ENCODE measurements at regions not wholly inside any gene's neighbourhood (a gene's known extent, or its start where the extent isn't known, plus 50 kb on each side); places are given as distances from the start of the nearest gene placed in this dataset.

- peaks cover 9% of the 10 kb centered on the region for H3K27me3 Mint-ChIP-seq (ENCODE audit: insufficient read depth, unreplicated experiment)
- no peaks in the 10 kb centered on the region for H3K36me3 Mint-ChIP-seq (ENCODE audit: insufficient read depth, unreplicated experiment)
- H3K27me3 ChIP-seq (replicated peaks; ENCODE audit: control insufficient read depth, insufficient read depth, low read length): no peaks in the 10 kb centered on the region
- intact Hi-C loops (cut with micrococcal nuclease; ENCODE audit: unreplicated experiment): no loop called here
- H3K27ac Mint-ChIP-seq (ENCODE audit: unreplicated experiment): no peak overlapping the region
- H3K9me3 ChIP-seq: no peaks in the 10 kb centered on the region
- H3K9me3 Mint-ChIP-seq (ENCODE audit: unreplicated experiment): no peaks in the 10 kb centered on the region
- H3K4me1 ChIP-seq: peaks cover 16% of the 10 kb centered on the region
- ChIA-PET POLR2A (no interaction called here), CTCF (no interaction called here)
- no peak for DNase-seq
- no peak overlapping the region for H3K4me3 Mint-ChIP-seq (ENCODE audit: unreplicated experiment)
- no peaks in the 10 kb centered on the region for H3K36me3 ChIP-seq (ENCODE audit: control insufficient read depth, insufficient read depth, low read length)
- BruUV-seq (replicated peaks): no TSS peak
- no peak overlapping the region for H3K4me3 ChIP-seq (ENCODE audit: low read depth, low read length)
- peaks cover 16% of the 10 kb centered on the region for H3K4me1 Mint-ChIP-seq (ENCODE audit: low read depth, unreplicated experiment)
- TF ChIP-seq CTCF (IDR thresholded peaks at IDR 0.05; ENCODE audit: insufficient read depth in 1 of 2, low read depth in 1 of 2, low read length in 1 of 2, severe bottlenecking in 1 of 2, unreplicated experiment in 1 of 2): no peak
These were observed 97.2 kb upstream of the PMEPA1 start for GRCh38 chr20:57806975-57807374.

- Mint-ChIP-seq H3K9me3 (ENCODE audit: unreplicated experiment) (no peaks in the 10 kb centered on the region), H3K27me3 (ENCODE audit: insufficient read depth, unreplicated experiment) (peaks cover 9% of the 10 kb centered on the region), H3K4me3 (ENCODE audit: unreplicated experiment) (no peak overlapping the region), H3K36me3 (ENCODE audit: insufficient read depth, unreplicated experiment) (no peaks in the 10 kb centered on the region), H3K27ac (ENCODE audit: unreplicated experiment) (no peak overlapping the region), H3K4me1 (ENCODE audit: low read depth, unreplicated experiment) (peaks cover 11% of the 10 kb centered on the region)
- CTCF ChIA-PET: no interaction called here
- no peak for DNase-seq
- POLR2A ChIA-PET: no interaction called here
- no peak overlapping the region for H3K4me3 ChIP-seq (ENCODE audit: low read depth, low read length)
- TF ChIP-seq CTCF (IDR thresholded peaks at IDR 0.05; ENCODE audit: insufficient read depth in 1 of 2, low read depth in 1 of 2, low read length in 1 of 2, severe bottlenecking in 1 of 2, unreplicated experiment in 1 of 2): no peak
- H3K9me3 ChIP-seq: no peaks in the 10 kb centered on the region
- no peaks in the 10 kb centered on the region for H3K36me3 ChIP-seq (ENCODE audit: control insufficient read depth, insufficient read depth, low read length)
- no peaks in the 10 kb centered on the region for H3K27me3 ChIP-seq (replicated peaks; ENCODE audit: control insufficient read depth, insufficient read depth, low read length)
- BruUV-seq (replicated peaks): no TSS peak
- peaks cover 14% of the 10 kb centered on the region for H3K4me1 ChIP-seq
- intact Hi-C loops (cut with micrococcal nuclease; ENCODE audit: unreplicated experiment): no loop called here
These were observed 96.7 kb upstream of the PMEPA1 start for GRCh38 chr20:57806476-57806875.

GRCh38 chr20:57805747-57806146 is 95.9 kb upstream of the PMEPA1 start:
- BruUV-seq (replicated peaks): no TSS peak
- Mint-ChIP-seq H3K27ac (ENCODE audit: unreplicated experiment) (no peak overlapping the region), H3K36me3 (ENCODE audit: insufficient read depth, unreplicated experiment) (no peaks in the 10 kb centered on the region), H3K4me1 (ENCODE audit: low read depth, unreplicated experiment) (peaks cover 4% of the 10 kb centered on the region), H3K9me3 (ENCODE audit: unreplicated experiment) (no peaks in the 10 kb centered on the region), H3K4me3 (ENCODE audit: unreplicated experiment) (no peak overlapping the region), H3K27me3 (ENCODE audit: insufficient read depth, unreplicated experiment) (peaks cover 9% of the 10 kb centered on the region)
- no peaks in the 10 kb centered on the region for H3K36me3 ChIP-seq (ENCODE audit: control insufficient read depth, insufficient read depth, low read length)
- H3K4me3 ChIP-seq (ENCODE audit: low read depth, low read length): no peak overlapping the region
- POLR2A ChIA-PET: no interaction called here
- H3K27me3 ChIP-seq (replicated peaks; ENCODE audit: control insufficient read depth, insufficient read depth, low read length): no peaks in the 10 kb centered on the region
- no peak for DNase-seq
- intact Hi-C loops (cut with micrococcal nuclease; ENCODE audit: unreplicated experiment): no loop called here
- no peaks in the 10 kb centered on the region for H3K9me3 ChIP-seq
- CTCF ChIA-PET: no interaction called here
- TF ChIP-seq CTCF (IDR thresholded peaks at IDR 0.05; ENCODE audit: insufficient read depth in 1 of 2, low read depth in 1 of 2, low read length in 1 of 2, severe bottlenecking in 1 of 2, unreplicated experiment in 1 of 2): no peak
- peaks cover 7% of the 10 kb centered on the region for H3K4me1 ChIP-seq
